ENCODE measurements at regions not wholly inside any gene's neighbourhood (a gene's known extent, or its start where the extent isn't known, plus 50 kb on each side); places are given as distances from the start of the nearest gene placed in this dataset.

DNA sequence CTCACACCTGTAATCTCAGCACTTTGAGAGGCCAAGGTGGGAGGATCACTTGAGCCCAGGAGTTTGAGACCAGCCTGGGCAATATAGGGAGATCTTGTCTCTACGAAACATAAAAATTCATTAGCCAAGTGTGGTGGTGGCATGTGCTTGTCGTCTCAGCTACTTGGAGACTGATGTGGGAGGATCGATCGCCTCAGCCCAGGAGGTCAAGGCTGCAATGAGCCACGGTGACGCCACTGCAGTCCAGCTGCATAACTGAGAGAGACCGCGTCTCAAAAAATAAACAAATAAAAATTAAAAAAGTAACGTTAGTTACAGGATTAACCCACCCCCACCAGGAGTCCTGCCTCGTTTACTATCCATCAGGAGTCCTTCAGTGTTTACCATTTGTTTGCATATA is 345.1 kb downstream of the BTBD3 start:
- ChIA-PET POLR2A (ENCODE audit: partially characterized antibody) (no interaction called here), CTCF (ENCODE audit: partially characterized antibody) (interaction anchor here (1.1 to 1.4 kb wide), 2 partner anchors 95 to 587 kb away, joined by 3 read pairs; no protein-coding TSS in a partner anchor)
- no peak overlapping the region for H2AK5ac ChIP-seq (ENCODE audit: low read depth, low read length)
- H4K8ac ChIP-seq (ENCODE audit: extremely low read depth, insufficient read depth, low read length), result no peak overlapping the region
- no peak overlapping the region for H2BK120ac ChIP-seq (replicated peaks; ENCODE audit: low read depth, low read length)
- no peaks in the 10 kb centered on the region for H3K23me2 ChIP-seq (ENCODE audit: low read depth, low read length)
- no peak overlapping the region for H3K14ac ChIP-seq (ENCODE audit: insufficient read length)
- no peaks in the 10 kb centered on the region for H3K79me1 ChIP-seq (ENCODE audit: low read depth, low read length)
- no peak overlapping the region for H3K23ac ChIP-seq (ENCODE audit: insufficient read length)
- FAIRE-seq (no peak), DNase-seq (ENCODE audit: low read depth in 1 of 2, low spot score in 2 of 2) (no peak)
- H3K4me3 ChIP-seq (ENCODE audit: extremely low read depth in 1 of 4, insufficient read depth in 2 of 4, low read depth in 3 of 4, low read length in 4 of 4), result no peak overlapping the region
- 87% methylated on average over 10 of the region's 10 CpGs; no CpG with 5 or more reads in 1 of the 2 experiments for whole genome bisulfite sequencing, 2 experiments (ENCODE audit: extremely low coverage in 1 of 2, insufficient coverage in 1 of 2, insufficient read length in 1 of 2, insufficient replicate concordance in 2 of 2, low coverage in 1 of 2, low lambda C conversion rate in 2 of 2, missing lambda C conversion rate in 1 of 2)
- no peak overlapping the region for H2BK5ac ChIP-seq (ENCODE audit: low read depth, low read length)
- H2BK20ac ChIP-seq (ENCODE audit: low read length), result no peak overlapping the region
- no peak overlapping the region for H3K4me2 ChIP-seq (ENCODE audit: insufficient read depth in 1 of 2, low read depth in 2 of 2, low read length in 2 of 2)
- no peak overlapping the region for H3K27ac ChIP-seq (ENCODE audit: low read depth, low read length)
- H3K36me3 ChIP-seq (ENCODE audit: control insufficient read depth in 2 of 4, insufficient read depth in 4 of 4, low read length in 3 of 4), result no peaks in the 10 kb centered on the region
- no peak for TF ChIP-seq HDAC2 (IDR thresholded peaks at IDR 0.05; ENCODE audit: borderline replicate concordance in 1 of 2, low read depth in 2 of 2, low read length in 2 of 2)
- no peak overlapping the region for H3K56ac ChIP-seq (replicated peaks; ENCODE audit: insufficient read length, low read depth, low read length)
- H3K18ac ChIP-seq (ENCODE audit: extremely low read depth, low read length), result no peak overlapping the region
- no peak overlapping the region for H3K9ac ChIP-seq (replicated peaks in 1 of 4; ENCODE audit: extremely low read depth in 1 of 4, low read depth in 3 of 4, low read length in 3 of 4)
- no peaks in the 10 kb centered on the region for H3K27me3 ChIP-seq (replicated peaks in 1 of 4; ENCODE audit: control insufficient read depth in 3 of 4, extremely low read depth in 1 of 4, insufficient read depth in 3 of 4, low read length in 3 of 4)
- no peak overlapping the region for H4K5ac ChIP-seq (ENCODE audit: insufficient read length, low read depth, low read length)
- H2AFZ ChIP-seq (ENCODE audit: low read length), result no peak overlapping the region
- no peak overlapping the region for H2BK12ac ChIP-seq (ENCODE audit: low read depth, low read length)
- no peak overlapping the region for H3K4ac ChIP-seq (replicated peaks; ENCODE audit: insufficient read length, low read depth, low read length)
- H3K9me3 ChIP-seq (ENCODE audit: insufficient read depth in 2 of 2, low read depth in 1 of 2, low read length in 1 of 2), result no peaks in the 10 kb centered on the region
- no peak overlapping the region for H4K91ac ChIP-seq (replicated peaks; ENCODE audit: insufficient read length, low read length)
- H3K79me2 ChIP-seq (ENCODE audit: control insufficient read depth in 1 of 2, insufficient read depth in 2 of 2, low read length in 2 of 2), result no peaks in the 10 kb centered on the region
- no peaks in the 10 kb centered on the region for H4K20me1 ChIP-seq (replicated peaks in 1 of 2; ENCODE audit: control insufficient read depth in 1 of 2, insufficient read depth in 2 of 2, low read length in 2 of 2)
- 0 out of 7 replicates have a peak, but pooled peaks cover 0 to 2% (median 0%) of the 10 kb centered on the region in 4 experiments for H3K4me1 ChIP-seq (replicated peaks in 1 of 4; ENCODE audit: control insufficient read depth in 3 of 4, insufficient read depth in 4 of 4, low read length in 3 of 4)
- no peak overlapping the region for H2BK15ac ChIP-seq (ENCODE audit: low read length)

Data from H1 (cell line).